Left kidney (tissue), 1 donor: ENCODE measurements at regions not wholly inside any gene's neighbourhood (a gene's known extent, or its start where the extent isn't known, plus 50 kb on each side); places are given as distances from the start of the nearest gene placed in this dataset.

ENCODE experiments used
- DNase-seq: peaks from one replicate; pipeline ENCODE4 v3.0.0-alpha.2; 2013

- no peak for DNase-seq
Measured at GRCh38 chr16:35733971-35734702, 2274.7 kb downstream of the TP53TG3F start.

DNA sequence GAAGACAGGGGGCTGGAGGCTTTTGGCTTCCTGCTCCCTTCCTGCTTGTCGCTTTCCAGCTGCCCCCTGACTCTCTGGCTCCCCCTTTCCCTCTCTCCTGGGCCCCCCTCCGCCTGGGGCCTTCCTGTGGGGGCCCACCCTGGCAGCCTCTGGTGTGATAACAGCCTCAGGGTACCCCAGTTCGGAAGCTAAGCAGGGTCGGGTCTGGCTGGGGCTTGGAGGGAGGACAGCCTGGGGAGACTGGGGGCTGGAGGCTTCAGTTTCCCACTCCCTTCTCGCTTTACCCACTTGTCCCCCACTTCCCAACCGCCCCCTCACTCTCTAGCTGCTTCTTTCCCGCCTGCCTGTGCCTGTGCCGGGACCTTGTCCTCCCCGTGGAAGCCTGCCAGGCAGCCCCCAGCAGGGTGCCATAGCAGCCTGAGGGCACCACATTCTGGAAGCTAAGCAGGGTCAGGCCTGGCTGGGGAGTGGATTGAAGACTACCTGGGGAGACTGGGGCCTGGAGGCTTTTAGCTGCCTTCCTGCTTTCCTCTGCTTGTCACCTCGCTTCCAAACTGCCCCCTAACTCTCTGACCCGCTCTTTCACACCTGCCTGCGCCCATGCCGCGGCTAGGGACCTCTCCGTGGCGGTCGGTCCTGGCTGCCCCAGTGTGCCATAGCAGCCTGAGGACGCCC is 2275.5 kb downstream of the TP53TG3F start:
- no peak for DNase-seq

DNA sequence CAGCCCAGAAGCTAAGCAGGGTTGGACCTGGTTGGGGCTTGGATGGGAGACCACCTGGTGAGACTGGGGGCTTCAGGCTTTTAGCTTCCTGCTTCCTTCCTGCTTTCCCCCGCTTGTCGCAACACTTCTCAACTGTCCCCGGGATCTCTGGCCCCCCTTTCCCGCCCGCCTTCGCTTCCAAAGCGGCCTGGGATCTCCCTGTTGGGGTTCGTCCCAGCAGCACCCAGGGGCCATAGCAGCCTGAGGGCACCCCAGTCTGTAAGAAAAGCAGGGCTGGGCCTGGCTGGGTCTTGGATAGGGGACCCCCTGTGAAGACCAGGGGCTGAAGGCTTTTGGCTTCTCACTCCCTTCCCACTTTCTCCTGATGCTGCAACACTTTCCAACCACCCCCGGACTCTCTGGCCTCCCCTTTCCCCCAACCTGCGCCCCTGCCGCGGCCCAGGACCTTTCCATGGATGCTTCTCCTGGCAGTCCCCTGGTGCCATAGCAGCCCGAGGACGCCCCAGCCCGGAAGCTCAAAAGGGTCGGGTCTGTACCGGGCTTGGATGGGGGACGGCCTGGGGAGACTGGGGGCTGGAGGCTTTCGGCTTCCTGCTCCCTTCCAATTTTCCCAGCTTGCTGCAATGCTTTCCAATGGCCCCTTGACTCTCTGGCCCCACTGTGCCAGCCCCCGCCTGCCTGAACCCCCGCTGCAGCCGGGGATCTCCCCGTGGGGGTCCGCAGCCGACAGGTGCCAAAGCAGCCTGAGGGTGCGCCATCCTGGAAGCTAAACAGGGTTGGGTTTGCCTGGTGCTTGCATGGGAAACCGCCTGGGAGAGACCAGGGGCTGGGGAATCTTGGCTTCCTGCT is 2276.2 kb downstream of the TP53TG3F start:
- no peak for DNase-seq

DNA sequence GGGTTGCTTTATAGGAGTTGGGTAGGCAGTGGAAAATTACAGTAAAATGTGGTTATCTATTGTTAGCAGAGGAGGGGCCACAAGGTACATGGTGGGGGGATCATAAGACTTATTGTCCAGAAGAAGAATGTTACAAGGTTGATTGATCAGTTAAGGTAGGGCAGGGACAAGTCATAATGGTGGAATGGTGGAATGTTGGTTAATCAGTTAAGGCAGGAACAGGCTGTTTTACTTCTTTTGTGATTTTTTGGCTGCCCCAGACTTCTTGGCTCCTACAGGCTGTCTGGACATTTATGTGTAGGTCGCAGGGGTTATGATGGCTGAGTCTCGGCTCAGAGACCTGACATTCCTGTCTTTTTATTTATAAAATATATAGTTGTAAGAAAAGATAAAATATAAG is 2277.1 kb downstream of the TP53TG3F start:
- DNase-seq: no peak

DNA sequence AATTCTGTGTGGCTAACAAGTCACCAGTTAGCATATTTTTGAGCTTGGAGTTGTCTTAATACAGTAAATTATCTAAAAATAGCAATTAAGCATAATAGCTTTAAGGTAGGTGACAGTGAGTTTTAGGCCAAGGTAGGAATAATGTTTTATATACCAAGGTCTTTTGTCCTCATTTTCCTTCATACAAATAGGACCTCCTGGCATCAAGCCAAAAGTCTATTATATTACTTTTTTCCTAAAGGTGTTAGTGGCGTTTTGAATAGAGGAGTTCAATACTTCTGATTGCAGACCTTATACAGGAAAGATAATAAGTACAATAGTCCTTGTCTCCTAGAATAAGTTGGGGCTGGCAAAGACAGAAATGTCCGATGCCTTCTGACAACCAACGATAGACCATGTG is 2277.7 kb downstream of the TP53TG3F start:
- no peak for DNase-seq

GRCh38 chr16:35741546-35741945 is 2282.1 kb downstream of the TP53TG3F start:
- no peak for DNase-seq

DNA sequence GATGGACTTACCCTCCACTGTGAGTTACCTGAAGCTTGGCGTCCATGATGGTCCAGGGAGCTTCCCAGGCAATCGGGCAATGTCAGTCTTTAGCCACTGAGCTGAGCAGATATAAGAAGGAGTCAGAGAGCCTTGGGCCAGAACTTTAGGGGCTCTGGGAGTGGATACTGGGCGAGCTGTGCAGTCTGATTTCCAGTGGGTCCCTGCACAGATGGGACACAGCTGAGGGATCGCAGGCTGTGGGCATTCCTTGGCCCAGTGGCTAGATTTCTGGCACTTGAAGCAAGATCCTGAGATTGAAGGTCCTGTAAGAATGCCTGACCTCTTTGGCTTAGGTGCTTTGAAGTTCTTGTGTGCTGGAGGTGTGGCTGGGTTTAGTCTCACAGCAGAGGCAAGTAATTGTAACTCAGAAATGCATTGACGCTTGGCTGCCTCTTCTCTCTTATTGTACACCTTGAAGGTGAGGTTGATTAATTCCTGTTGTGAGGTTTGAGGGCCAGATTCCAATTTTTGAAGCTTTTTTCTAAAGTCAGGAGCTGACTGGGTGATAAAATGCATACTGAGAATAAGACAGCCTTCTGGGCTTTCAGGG is 2283.8 kb downstream of the TP53TG3F start:
- no peak for DNase-seq

DNA sequence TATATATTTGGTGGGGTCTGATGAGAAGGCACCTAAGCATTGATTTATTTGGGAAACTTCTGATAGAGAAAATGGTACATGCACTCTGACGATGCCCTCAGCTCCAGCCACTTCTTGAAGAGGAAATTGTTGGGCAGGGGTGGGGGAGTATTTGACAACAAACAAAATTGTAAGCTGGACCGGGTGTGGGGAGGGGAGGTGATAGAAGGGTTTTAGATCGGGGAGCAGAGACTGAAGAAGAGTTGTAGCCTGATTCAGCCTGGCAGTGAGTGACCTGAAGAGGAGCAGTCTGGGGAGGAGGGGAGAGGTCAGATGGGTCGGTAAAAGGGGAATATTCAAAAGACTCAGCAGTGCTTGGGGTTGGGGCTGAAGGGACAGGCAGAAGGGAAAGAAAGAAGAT is 2284.7 kb downstream of the TP53TG3F start:
- DNase-seq: no peak

DNA sequence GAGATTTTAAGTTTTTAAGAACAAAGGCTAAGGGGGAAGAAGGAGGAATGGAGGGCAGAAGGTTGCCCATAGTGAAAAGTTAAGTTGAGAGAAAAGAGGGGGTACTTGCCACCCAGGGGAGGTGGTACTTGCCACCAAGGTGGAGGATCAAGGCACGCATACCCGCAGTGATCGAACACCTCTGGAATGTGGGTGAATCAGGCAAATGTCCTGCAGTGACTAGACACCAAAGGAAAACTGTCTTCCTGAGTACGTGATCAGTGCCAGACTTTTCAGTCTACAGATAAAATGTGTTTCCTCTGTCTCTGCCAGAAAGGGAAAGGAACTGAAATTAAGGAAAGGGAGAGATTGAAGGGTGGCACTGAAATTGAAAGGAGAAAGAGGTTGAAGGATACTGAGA is 2285.3 kb downstream of the TP53TG3F start:
- no peak for DNase-seq

DNA sequence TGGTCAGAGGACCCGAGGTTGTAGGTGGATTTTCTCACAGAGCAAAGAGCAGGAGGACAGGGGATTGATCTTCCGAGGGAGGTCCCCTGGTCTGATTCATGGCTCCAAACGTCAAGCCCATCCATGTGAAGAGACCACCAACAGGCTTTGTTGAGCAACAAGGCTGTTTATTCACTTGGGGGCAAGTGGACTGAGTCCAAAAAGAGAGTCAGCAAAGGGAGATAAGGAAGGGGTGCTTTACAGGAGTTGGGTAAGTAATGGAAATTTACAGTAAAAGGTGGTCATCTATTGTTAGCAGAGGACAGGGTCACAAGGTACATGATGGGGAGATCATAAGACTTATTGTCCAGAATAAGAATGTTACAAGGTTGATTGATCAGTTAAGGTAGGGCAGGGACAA is 2285.8 kb downstream of the TP53TG3F start:
- no peak for DNase-seq

GRCh38 chr16:35745821-35746248 is 2286.4 kb downstream of the TP53TG3F start:
- DNase-seq: no peak

DNA sequence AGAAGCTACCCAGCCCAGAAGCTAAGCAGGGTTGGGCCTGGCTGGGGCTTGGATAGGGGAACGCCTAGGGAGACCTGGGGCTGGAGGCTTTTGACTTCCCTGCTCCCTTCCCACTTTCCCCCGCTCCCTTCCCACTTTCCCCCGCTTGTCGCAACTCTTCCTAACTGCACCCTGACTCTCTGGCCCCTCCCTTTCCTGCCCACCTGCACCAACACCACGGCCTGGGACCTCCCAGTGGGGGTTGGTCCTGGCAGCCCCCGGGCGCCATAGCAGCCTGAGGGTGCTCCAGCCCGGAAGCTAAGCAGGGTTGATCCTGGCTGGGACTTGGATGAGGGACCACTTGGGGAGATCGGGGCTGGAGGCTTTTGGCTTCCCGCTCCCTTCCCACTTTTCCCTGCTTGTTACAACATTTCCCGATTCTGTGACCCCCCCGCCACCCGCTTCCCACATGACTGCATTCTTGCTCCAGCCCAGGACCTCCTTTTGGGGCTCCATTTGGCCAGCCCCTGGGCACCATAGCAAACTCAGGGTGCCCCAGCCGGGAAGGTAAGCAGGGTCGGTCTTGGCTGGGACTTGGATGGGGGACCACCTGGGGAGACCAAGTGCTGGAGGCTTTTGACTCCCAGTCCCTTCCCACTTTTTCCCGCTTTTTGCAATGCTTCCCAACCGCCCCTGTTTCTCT is 2287.0 kb downstream of the TP53TG3F start:
- DNase-seq: no peak

DNA sequence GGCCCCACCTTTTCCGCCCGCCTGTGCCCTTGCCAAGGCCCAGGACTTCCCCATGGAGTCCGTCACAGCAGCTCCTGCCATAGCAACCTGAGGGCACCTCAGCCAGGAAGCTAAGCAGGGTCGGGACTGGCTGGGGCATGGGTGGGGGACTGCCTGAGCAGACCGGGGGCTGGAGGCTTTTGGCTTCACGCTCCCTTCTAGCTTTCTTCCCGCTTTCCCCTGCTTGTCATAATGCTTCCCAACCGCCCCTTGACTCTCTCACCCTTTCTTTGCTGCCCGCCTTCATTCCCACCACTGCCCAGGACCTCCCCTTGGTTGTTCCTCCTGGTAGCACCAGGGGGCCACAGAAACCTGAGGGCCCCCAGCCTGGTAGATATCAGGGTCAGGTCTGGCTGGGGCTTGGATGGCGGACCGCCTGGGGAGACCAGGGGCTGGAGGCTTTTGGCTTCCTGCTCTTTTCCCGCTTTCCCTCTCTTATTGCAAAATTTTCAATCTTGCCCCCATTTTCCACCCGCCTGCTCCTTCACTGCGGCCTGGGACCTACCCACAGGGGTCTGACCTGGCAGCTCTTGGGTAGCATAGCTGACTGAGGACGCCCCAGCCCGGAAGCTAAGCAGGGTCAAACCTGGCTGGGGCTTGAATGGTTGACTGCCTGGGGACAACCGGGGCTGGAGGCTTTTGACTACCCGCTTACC is 2287.7 kb downstream of the TP53TG3F start:
- DNase-seq: no peak

DNA sequence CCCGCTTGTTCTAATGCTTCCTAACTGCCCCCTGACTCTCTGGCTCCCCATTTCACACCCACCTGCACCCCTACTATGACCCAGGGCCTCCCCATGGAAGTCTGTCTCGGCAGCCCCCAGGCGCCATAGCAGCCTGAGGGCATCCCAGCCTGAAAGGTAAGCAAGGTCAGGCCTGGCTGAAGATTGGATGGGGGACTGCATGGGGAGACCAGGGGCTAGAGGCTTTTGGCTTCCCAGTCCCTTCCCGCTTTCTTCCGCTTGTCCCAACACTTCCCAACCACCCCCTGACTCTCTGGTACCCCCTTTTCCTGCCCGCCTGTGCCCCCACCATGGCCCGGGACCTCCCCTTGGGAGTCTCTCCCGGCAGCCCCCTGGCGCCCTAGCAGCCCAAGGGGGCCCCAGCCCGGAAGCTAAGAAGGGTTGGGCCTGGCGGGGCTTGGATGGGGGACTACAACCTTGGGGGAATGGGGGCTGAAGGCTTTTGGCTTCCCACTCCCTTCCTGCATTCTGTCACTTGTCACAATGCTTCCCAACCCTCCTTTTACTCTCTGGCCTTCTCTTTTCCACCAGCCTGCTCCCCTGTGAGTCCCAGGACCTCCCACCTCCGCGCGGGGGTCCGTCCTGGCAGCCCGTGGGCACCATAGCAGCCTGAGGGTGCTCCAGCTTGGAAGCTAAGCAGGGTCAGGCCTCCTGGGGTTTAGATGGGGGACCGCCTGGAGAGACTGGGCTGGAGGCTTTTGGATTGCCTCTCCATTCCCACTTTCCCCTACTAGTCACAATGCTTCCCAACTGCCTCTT is 2288.4 kb downstream of the TP53TG3F start:
- no peak for DNase-seq

DNA sequence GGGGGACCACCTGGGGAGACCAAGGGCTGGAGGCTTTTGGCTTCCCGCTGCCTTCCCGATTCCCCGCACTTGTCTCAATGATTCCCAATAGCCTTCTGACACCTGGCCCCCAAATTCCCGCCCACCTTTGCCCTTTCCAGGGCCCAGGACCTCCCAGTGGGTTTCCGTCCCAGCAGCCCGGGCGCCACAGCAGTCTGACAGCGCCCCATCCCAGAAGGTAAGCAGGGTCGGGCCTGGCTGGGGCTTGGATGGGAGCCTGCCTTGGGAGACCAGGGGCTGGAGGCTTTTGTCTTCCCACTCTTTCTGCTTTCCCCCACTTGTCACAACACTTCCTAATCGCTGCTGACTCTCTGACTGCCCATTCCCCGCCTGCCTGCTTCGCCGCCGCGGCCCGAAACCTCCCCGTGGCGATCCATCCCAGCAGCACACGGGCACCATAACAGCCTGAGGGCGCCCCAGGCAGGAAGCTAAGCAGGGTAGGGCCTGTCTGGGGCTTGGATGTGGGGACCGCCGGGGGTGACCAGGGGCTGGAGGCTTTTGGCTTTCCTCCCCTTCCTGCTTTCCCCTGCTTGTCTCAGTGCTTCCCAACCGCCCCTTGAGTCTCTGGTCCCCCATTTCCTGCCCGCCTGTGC is 2289.3 kb downstream of the TP53TG3F start:
- DNase-seq: no peak

DNA sequence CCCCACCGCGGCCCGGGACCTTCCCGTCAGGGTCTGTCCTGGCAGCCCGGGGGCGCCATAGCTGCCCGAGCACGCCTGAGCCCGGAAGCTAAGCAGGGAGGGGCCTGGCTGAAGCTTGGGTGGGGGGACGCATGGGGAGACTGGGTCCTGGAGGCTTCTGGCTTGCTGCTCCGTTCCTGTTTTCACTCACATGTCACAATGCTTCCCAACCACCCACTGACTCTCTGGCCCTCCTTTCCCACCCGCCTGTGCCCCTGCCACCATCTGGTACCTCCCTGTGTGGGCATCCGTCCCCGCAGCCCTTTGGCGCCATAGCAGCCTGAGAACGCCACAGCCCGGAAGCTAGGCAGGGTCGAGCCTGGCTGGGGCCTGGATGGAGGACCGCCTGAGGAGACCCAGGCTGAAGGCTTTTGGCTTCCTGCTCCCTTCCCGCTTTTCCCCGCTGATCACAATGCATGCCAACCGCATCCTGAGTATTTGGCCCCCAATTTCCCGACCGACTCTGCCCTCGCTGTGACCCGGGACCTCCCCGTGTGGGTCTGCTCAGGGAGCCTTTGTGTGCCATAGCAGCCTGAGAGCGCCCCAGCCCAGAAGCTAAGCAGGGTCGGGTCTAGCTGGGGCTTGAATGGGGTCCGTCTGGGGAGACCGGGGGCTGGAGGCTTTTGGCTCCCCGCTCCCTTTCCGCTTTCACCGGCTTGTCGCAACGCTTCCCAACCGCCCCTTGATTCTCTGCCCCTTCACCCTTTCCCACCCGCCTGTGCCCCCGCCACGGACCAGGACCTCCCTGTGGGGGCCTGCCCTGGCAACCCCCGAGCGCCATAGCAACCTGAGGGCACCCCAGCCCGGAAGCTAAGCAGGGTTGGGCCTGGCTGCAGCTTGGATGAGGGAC is 2290.1 kb downstream of the TP53TG3F start:
- no peak for DNase-seq

GRCh38 chr16:35750157-35750689 is 2290.8 kb downstream of the TP53TG3F start:
- no peak for DNase-seq

GRCh38 chr16:35750701-35751104 is 2291.3 kb downstream of the TP53TG3F start:
- no peak for DNase-seq
